GM21737 (cell line): ENCODE measurements at regions not wholly inside any gene's neighbourhood (a gene's known extent, or its start where the extent isn't known, plus 50 kb on each side); places are given as distances from the start of the nearest gene placed in this dataset.

Experiments used
- ATAC-seq: cut with Tn5 transposase; IDR thresholded peaks from one replicate; pipeline ENCODE4 v1.9.1; 2021; ENCODE audit warnings: mild to moderate bottlenecking, moderate library complexity; ENCODE audit not compliant: unreplicated experiment

DNA sequence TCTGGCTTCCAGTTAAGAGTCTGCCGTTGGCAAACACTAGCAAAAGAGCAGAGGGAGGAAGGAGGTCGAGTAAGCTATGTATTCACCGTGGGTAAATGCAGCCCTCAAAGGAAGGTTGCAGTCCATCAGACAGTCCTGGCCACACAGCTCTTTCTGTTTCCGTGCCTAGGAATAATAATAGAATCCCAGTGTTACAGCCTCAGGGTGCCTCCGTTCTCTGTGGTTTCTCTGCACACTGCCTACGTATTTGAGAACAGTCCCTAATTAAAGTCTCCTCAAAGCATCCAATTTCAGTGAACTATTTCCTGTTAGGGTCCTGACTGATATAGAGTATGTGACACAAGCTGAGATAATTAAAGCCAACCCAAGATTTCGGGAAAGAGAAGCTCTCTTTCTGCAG, 176.7 kb downstream of the GPAM start:
- ATAC-seq, result no peak

DNA sequence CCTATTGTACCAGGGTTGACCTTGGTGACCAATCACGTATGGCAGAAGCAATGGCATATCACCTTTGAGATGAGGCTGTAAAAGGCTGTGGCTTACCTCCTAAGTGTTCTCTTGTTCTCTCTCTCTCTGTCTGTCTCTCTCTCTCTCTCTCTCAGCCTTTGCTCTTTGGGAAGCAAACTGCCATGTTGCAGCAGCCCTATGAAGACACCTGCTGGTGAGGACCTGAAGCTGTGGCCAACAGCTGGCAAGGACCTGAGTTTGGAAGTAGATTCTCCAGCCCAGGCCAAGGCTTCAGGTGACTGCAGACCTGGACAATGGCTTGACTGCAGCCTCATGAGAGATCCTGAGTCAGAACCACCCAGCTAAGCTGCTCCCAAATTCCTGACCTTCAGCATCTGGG, 161.4 kb downstream of the GPAM start:
- ATAC-seq, result no peak

DNA sequence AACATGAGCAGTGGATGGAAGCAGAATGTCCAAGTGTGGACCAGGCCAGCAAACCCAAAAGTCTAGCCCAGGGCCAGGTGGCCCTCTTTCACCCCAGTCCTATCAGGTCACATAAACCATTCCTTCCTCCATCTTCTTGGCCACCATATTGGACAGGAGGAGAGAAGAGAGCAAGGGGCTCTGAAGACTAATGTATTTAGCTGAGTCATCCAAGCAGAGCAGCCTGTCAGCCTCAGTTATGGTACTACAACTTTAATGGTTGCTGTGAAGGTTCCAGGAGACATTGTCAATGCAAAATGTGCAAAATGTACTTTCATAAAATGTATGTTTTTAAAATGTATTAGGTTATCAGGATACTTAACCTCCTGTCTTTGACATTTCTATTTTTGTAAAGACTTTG, 159.5 kb downstream of the GPAM start:
- ATAC-seq, result no peak

DNA sequence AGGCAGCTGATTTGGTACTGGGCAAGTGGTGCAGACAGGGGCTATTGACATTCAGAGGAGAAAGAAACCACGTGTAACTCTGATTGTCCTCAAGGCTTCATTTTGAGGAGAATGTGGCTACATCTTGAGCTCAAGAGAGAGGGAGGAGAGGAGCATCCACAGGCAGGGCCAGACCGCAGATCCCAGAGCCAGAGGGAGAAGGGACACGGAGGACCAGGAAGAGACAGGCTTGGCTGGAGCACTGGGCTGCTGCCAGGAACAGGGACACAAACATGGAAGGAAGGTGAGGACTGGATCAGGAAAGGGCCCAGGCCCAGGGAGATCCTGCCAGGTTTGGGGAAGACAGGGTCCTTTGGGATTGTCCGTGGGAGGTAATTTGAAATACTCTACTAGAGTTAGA, 158.3 kb downstream of the GPAM start:
- no peak for ATAC-seq

DNA sequence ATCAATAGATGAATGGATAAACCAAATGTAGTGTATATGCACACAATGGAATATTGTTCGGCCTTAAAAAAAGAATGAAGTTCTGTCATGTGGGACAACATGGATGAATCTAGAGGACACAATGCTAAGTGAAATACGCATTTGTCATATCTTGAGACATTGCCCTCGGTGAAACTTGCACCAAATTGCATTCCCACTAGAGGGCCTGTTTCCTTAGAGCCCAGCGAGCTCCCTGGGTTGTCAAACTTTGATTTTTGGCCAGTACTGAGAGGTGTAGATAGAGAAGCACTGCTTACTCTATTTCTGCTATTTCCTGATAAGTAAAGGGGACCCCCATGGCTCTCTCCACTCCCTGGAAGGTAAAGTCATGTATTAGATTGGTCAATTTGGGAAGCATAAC, 157.1 kb downstream of the GPAM start:
- no peak for ATAC-seq

DNA sequence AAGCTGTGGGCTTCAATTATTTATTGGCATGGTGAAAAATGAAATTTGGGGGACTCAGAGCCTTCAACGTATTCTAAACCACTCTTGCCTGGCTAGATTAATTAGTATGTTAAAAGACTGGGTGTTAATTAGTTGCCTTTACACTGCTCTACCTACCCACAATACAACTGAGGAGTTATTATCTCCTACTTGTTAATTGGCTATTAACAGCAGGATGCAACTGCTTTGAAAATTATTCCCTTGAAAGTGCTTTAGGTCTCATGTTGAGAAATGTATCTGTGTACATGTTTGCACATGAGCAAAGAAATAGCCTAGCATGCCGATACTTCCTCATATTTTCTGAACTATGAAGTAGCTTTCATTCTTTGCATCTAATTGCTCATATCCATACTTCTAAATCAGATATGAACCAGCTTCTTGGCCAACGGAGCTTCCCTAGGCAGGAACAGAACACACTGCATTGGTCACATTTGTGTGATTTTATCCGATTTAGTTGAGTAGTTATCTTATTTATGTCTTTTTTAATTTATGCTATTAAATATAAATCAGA, 155.8 kb downstream of the GPAM start:
- ATAC-seq, result no peak

DNA sequence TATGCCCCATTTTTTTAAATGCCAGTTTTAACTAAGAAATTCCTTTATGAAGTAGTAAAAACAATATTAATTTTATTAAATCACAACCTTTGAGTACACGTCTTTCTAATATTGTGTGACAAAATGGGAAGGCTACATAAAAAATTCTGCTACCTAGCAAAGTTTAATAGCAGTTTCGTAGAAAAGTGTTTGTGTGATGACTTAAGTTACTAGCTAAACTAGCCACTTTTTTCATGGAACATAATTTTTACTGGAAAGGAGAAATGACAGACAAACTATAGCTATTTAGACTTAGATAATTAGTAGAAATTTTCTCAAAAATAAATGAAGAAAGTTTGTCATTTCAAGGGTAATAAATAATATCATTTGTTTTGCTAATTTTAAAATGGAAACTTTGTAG, 153.1 kb downstream of the GPAM start:
- ATAC-seq, result no peak

DNA sequence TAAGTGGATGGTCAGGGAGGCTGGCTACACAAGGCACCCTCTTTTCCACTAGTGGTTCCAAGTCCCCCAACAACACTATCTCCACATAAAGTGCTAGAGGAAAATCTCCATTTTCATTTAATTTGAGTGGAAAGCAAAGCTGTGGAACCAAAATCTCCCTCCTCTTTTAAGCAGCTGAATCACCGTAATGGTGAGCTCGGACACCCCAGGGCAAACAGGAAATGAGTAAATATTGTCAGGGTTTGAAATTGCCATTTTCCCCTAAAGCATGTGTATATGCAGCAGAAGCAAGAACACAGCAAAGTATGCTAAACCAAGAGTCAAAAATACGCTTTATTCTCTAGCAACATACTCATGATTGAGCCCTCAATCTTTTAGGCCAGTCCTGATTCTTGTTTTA, 143.7 kb downstream of the GPAM start:
- no peak for ATAC-seq

DNA sequence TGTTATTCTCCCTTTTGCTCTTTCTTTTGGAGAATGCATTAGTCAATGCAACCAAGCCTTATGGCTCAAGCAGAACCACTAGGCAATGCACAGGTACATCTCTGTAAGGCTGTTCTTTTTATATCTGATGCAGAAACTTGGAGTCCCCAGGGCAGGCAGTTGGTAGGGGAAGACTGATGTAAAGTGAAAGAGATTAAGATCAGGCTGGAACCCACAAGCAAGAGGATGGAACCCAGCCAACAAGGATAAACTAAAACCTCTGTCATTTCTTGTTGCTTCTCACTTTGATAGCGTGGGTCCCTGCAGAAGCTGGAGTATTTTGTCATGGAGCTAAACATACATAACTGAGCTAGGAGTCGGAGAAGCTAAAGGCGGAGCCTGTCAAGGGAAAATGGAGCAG, 142.9 kb downstream of the GPAM start:
- ATAC-seq, result no peak

DNA sequence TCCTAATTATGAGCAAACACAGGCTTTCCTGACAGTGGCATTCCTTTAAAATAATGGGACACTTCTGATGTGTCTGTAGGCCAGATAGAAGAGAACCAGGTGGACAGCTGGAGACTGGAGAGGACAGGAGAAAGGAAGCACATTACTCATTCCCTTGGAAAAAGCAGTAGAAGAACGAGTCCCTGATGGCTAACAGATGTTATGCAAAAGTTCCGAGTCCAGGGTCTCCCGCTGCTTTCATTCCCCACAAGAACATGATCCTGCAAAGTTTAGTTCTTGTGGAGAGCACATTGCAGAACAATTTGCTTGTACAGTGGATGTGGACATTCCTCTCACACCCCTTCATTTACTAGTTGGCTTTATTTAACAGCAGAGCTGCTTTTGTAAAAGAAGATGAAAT, 137.6 kb downstream of the GPAM start:
- ATAC-seq, result no peak

DNA sequence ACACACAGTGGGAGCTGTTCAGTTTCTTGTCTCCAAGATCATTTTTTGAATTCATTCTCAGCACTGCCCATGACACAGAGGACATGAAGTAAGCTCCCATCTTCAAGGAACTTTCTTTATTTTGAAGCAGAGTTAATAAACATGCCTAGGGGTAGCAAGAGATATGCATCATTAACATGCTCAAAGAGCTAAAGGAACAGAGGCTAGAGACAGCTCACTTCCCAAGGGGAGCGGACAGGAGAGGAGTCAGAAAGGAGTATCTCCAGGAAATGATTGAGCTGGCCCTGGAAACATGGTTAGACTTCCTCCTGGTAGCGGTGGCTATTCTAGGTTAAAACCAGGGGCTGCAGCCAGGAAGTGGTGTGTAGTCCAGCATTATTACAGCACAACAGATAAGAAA, 135.9 kb downstream of the GPAM start:
- ATAC-seq, result no peak

DNA sequence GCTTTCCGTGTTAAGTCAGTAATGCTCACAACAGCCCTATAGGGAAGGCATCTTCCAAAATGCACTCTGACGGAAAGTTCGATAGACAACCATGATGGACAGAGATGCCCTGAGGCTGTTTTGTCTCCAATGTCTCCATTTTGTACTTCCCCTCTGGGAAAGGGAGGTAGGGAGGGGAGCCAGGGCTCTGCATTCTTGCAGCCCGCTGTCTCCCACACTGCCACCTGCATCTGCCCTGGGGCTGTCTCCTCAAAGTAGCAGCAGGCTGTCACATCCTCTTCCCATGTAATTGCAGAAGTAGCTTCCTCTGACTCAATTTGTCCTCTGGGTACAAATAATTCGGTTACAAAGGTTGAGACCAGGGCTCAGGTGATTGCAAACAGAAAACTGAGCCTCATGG, 131.4 kb downstream of the GPAM start:
- ATAC-seq, result no peak

DNA sequence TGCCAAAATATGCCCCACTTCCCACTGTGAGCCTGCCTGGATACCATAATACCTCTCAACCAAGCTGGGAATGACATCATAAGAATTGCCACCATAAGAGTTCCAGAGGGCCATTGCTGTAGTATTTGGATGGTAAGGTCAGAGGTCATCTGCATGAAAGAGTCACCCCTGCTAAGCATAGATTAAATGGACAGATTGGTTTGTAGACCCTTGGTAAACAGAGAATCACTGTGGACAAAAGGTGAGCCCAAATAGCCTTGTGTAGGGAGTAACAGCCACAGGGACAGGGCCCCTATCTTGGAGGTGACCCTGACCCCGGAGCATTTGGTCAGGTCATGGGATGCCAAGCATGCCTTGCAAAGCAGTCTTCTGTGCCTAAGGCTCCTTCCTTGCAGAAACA, 129.7 kb downstream of the GPAM start:
- ATAC-seq, result no peak

DNA sequence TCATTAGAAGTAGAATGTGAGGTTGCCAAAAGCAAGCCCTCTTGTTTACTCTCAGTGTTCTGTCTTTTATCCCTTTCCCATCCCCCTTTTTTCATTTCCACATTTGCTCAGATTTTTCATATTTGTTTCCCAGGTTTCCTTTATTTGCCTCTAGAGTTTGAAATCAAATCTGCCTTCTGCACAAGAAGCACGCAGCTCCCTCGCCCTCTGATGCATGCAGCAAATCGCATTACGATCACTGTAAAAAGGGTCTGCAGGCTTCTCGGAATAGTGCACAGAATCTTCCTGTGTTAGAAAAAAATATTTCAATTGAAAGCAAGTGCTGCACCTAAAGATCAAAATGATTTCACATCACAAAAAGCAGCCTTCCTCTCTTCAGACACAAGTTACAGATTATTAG, 129.0 kb downstream of the GPAM start:
- no peak for ATAC-seq

DNA sequence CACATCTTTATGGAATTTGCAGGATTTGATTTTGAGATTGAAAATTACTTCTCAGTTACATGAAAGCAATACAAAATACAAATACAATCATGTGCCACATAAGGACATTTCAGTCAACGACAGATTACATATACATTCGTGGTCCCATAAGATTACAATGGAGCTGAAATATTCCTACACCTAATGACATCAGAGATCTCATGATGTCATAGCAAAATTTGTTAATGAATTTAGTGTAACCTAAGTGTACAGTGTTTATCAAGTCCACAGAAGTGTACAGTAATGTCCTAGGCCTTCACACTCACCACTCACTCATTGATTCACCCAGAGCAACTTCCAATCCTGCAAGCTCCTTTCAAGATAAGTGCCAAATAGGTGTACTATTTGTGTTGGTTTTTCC, 126.5 kb downstream of the GPAM start:
- ATAC-seq, result no peak

DNA sequence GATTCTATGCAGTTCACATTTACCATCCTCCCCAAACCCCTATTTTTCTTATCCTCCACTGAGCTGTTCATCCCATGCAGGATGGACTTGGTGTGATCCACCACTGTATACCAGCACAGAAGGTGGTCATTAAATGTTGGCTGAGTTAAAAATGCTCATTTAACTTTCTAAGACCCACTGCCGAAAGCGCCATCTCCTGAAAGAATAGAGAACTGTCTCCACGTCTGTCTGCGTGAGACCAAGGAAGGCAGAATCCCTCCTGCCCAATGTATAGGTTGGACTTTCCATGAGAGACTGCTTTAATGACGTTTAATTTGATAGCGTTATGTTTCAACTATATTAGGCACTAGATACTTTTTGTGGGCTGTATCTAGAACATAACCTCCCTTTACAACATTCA, 124.3 kb downstream of the GPAM start:
- ATAC-seq, result no peak

DNA sequence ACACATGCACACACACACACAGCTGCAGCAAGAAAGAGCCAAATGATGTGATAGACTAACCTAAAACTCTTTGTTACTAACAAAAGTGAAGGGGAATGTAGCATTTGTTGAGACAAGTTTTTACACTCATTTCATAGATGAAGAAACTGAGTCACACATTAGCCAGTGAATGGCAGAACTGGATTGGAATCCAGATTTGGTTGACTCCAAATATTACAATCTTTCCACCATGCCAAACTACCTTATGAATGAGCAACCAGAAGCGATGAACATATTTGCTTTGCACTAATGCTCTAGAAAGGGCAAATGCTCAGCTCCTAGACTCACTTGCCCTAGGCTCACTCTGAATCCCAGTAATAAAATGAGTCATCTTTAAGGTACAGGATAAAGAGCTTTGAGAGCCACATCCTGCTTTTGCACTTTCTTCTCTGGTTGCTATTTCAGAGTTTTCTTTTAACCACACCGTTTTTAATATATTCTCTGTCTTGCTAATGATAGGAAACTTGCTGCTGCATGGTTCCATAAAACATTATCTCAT, 111.9 kb downstream of the GPAM start:
- ATAC-seq, result no peak

DNA sequence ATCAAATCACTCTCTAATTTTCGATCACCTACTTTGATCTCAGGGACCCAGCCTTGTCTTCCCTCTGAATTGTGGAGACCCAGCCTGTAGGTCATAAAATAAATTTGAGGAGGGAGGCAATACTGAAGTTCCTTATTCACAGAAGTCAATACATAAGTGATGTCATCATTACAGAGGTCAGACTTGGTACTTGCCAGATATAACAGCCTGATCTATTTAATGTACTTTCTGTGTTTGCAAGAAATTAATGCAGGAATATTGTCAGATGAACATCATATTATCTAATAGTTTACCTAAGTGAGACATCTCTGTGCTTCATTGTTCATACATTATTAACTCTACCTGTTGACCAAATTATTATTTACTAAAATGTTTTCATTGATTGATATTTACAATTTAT, 105.6 kb downstream of the GPAM start:
- ATAC-seq, result no peak

DNA sequence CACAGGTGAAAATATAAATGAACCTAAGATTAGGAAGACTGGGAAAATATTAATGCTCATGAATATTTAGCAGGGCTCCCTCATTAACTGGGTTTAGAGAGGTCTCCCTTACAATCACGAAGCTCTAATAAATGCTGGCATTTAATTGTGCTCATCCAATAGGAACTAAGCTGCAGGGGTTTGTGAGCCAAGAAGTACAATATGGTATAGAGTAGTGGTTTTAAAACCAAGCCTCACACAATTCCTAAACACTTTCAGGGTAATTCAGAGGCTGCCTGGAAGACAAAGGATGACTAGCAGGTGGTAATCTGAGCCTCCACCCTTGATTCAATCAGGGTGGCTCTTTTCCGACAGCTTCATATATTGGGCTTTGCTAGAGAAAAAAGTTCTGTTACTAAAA, 103.3 kb downstream of the GPAM start:
- no peak for ATAC-seq

DNA sequence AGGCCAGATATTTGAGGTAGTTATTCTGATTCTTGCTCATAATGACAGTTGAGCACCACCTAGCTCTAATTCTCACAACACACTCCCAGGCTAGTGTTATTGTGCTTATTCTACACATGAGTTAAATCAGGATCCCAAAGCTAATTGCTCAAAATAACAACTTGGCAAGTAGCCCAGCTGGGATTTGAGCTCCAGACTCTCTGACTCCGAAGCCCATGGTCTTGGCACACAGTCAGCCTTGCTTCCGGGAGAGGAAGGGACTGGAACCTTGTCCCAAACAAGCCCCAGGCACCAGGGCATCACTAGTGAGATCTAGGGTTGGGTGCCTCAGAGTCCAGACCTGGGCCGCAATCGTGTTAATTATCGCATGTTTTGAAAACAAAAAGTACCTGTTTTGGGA, 101.4 kb downstream of the GPAM start:
- ATAC-seq, result no peak

DNA sequence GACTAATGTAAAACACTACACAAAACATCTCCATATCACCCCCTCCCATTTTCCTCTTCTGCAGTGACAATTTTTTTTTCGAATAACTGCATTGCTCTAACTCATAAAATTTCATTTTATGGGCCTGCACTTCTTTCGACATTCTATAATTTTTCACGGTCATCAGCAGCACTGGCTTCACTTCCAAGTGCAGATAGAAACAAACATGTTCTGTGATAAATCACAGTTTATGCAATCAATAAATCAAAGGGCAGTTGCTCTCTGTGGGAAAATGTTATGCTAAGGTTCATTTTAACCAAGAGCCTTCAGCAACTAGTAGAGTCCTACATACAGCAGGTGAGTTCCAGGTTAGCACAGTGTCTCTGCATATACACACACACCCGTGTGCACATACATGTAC, 100.1 kb downstream of the GPAM start:
- no peak for ATAC-seq

DNA sequence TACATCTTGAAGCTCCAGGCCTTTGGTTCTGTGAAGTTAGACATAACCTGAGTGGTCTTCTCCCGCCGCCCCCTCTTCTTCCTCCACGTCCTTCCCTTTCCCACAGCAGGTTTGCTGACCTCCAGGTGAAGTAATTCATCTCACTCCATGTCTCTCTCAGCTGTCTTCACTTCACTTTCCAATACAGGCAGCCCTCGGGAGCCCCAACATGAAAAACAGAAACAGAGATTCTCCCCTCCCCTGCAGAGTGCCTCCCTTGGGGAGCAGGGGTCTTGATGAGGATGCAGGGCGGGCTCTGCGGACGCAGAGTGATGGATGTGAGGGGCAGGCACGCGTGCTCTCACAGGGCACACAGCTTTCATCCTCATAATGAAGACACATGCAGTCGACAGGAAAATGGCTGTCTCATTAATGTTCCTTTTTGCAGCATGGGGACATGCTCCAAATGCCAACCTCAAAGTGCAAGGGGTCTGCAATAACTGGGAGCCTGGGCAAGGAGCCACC, 95.6 kb downstream of the GPAM start:
- no peak for ATAC-seq

DNA sequence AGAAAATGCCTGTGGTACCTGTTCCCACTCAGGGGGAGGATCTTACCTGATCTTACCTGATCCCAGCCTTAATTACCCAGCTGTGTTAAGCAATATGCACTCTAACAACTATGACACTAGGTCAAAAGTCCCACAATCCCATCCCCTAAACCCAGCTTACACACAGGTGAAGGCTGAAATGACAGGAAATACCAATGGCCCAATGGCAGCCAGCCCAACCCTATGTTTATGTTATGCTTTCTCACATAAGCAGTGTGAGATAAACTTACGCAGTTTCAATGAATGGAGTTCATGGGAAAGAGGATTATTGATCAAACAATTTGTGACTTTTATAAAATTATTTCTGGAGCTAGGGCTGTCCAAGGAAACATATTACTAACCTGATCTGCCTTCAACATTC, 91.9 kb downstream of the GPAM start:
- no peak for ATAC-seq
